Dendritic cell treated with granulocyte-macrophage colony-stimulating factor and Interleukin-4, amounts not matched to agents 40 ng/mL and 50 ng/mL, for 4 days (primary cell): ENCODE measurements at regions not wholly inside any gene's neighbourhood (a gene's known extent, or its start where the extent isn't known, plus 50 kb on each side); places are given as distances from the start of the nearest gene placed in this dataset.

Source experiments
- H3K27ac Mint-ChIP-seq: one replicate; pipeline ENCODE4 v1.8.0; 2022; ENCODE audit warnings: mild to moderate bottlenecking, mixed read lengths
- H3K27me3 Mint-ChIP-seq: one replicate; pipeline ENCODE4 v1.8.0; 2022; ENCODE audit warnings: mild to moderate bottlenecking, mixed read lengths
- H3K36me3 Mint-ChIP-seq: one replicate; pipeline ENCODE4 v1.8.0; 2022; ENCODE audit warnings: low read depth, mixed read lengths
- H3K4me1 Mint-ChIP-seq: one replicate; pipeline ENCODE4 v1.8.0; 2022; ENCODE audit warnings: low read depth, mixed read lengths
- H3K4me3 Mint-ChIP-seq: one replicate; pipeline ENCODE4 v1.8.0; 2022; ENCODE audit warnings: mild to moderate bottlenecking, moderate library complexity, mixed read lengths
- H3K9me3 Mint-ChIP-seq: one replicate; pipeline ENCODE4 v1.8.0; 2022; ENCODE audit warnings: mixed read lengths
- intact Hi-C: fragments of 100-400 bp; cut with micrococcal nuclease; formaldehyde crosslinking; loops from one replicate; pipeline ENCODE4 v1.15.0; 2022

GRCh38 chr4:71691416-71692073, 92.3 kb downstream of the GC start:
- Mint-ChIP-seq H3K27me3 (no peaks in the 10 kb centered on the region), H3K36me3 (no peaks in the 10 kb centered on the region), H3K4me1 (no peaks in the 10 kb centered on the region), H3K9me3 (no peaks in the 10 kb centered on the region), H3K4me3 (no peak overlapping the region), H3K27ac (no peak overlapping the region)
- intact Hi-C loops = no loop called here

DNA sequence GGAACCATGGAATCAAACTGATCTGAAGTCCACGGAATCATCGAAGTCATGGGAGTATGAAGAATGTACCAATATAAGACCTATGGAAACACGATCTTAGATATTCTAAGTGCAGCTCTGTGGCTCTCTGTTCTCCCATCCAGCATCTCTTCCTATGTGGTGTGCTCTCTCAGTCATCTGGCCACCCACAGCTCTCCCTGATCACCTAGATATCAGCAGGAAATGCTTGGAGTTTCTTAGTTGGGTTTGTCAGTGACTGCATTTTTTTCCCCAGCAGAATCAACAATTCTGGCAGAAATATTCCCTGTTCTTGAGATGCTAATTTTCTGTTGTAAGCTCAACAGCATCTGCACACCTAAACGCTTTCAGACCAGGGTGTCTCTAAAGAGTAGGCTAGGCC, 94.1 kb downstream of the GC start:
- intact Hi-C loops = no loop called here
- H3K9me3 Mint-ChIP-seq = no peaks in the 10 kb centered on the region
- no peaks in the 10 kb centered on the region for H3K36me3 Mint-ChIP-seq
- H3K4me3 Mint-ChIP-seq = no peak overlapping the region
- H3K4me1 Mint-ChIP-seq = no peaks in the 10 kb centered on the region
- no peaks in the 10 kb centered on the region for H3K27me3 Mint-ChIP-seq
- H3K27ac Mint-ChIP-seq = no peak overlapping the region

GRCh38 chr4:71687056-71687455, 96.8 kb downstream of the GC start:
- Mint-ChIP-seq H3K27ac (no peak overlapping the region), H3K9me3 (no peaks in the 10 kb centered on the region), H3K4me1 (no peaks in the 10 kb centered on the region), H3K27me3 (no peaks in the 10 kb centered on the region), H3K4me3 (no peak overlapping the region), H3K36me3 (no peaks in the 10 kb centered on the region)
- intact Hi-C loops = no loop called here

GRCh38 chr4:71685975-71686374, 97.9 kb downstream of the GC start:
- Mint-ChIP-seq H3K9me3 (no peaks in the 10 kb centered on the region), H3K27me3 (no peaks in the 10 kb centered on the region), H3K36me3 (no peaks in the 10 kb centered on the region), H3K4me1 (no peaks in the 10 kb centered on the region), H3K27ac (no peak overlapping the region), H3K4me3 (no peak overlapping the region)
- intact Hi-C loops = no loop called here

GRCh38 chr4:71683309-71683708, 100.6 kb downstream of the GC start:
- H3K27ac Mint-ChIP-seq = no peak overlapping the region
- no peak overlapping the region for H3K4me3 Mint-ChIP-seq
- intact Hi-C loops = no loop called here
- no peaks in the 10 kb centered on the region for H3K4me1 Mint-ChIP-seq
- H3K36me3 Mint-ChIP-seq = no peaks in the 10 kb centered on the region
- H3K27me3 Mint-ChIP-seq = peaks cover 2% of the 10 kb centered on the region
- no peaks in the 10 kb centered on the region for H3K9me3 Mint-ChIP-seq

DNA sequence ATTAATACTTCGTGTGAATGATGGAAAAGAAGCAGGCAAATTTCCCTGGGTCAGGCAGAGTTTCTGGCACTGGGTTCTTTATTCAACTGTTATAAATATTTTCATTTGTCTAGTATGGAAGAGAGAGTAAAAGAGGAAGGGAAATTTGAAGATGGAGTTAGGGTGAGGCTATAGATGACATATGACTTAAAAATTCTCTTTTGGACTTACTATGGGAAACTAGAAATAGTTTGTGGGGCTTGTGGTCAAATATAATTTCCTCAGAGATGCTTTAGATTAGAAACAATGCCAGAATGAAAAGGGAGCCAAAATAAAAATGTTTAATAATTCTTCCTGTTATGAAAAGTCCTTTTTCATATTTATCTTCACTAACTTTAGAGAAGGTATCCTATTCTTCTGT, 103.2 kb downstream of the GC start:
- no peak overlapping the region for H3K27ac Mint-ChIP-seq
- no peaks in the 10 kb centered on the region for H3K4me1 Mint-ChIP-seq
- no peak overlapping the region for H3K4me3 Mint-ChIP-seq
- peaks cover 2% of the 10 kb centered on the region for H3K27me3 Mint-ChIP-seq
- H3K9me3 Mint-ChIP-seq = no peaks in the 10 kb centered on the region
- H3K36me3 Mint-ChIP-seq = no peaks in the 10 kb centered on the region
- intact Hi-C loops = no loop called here

GRCh38 chr4:71677568-71677967, 106.3 kb downstream of the GC start:
- Mint-ChIP-seq H3K4me1 (no peaks in the 10 kb centered on the region), H3K36me3 (no peaks in the 10 kb centered on the region), H3K27me3 (peaks cover 2% of the 10 kb centered on the region), H3K9me3 (no peaks in the 10 kb centered on the region), H3K27ac (no peak overlapping the region), H3K4me3 (no peak overlapping the region)
- intact Hi-C loops = no loop called here

- Mint-ChIP-seq H3K9me3 (no peaks in the 10 kb centered on the region), H3K36me3 (no peaks in the 10 kb centered on the region), H3K4me1 (no peaks in the 10 kb centered on the region), H3K27ac (no peak overlapping the region), H3K4me3 (no peak overlapping the region), H3K27me3 (no peaks in the 10 kb centered on the region)
- intact Hi-C loops = no loop called here
Measured at GRCh38 chr4:71669291-71669690, 114.6 kb downstream of the GC start.

DNA sequence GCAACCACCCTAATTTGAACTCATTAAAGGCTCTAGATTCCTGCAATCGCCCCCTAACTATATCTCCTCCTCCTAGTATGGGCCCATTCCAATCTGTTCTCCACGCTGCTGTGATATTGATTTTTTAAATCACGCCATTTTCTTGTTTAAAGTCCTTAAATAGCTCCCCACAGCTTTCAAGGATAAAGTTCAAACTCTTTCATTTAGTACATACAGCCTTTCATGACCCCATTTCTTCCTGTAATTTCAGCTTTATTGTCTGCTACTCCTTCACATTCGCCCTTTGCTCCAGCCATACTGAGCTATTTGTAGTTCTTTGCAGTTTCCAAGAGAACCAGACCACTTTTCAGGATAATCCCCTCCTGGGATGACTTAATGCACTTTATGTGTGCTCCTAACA, 118.5 kb downstream of the GC start:
- Mint-ChIP-seq H3K4me1 (no peaks in the 10 kb centered on the region), H3K9me3 (no peaks in the 10 kb centered on the region), H3K36me3 (no peaks in the 10 kb centered on the region), H3K4me3 (no peak overlapping the region), H3K27ac (no peak overlapping the region), H3K27me3 (no peaks in the 10 kb centered on the region)
- intact Hi-C loops = no loop called here

GRCh38 chr4:71664366-71664765, 119.5 kb downstream of the GC start:
- Mint-ChIP-seq H3K27ac (no peak overlapping the region), H3K4me3 (no peak overlapping the region), H3K9me3 (no peaks in the 10 kb centered on the region), H3K27me3 (no peaks in the 10 kb centered on the region), H3K36me3 (no peaks in the 10 kb centered on the region), H3K4me1 (no peaks in the 10 kb centered on the region)
- intact Hi-C loops = no loop called here

GRCh38 chr4:71663780-71664179, 120.1 kb downstream of the GC start:
- Mint-ChIP-seq H3K4me3 (no peak overlapping the region), H3K36me3 (no peaks in the 10 kb centered on the region), H3K9me3 (no peaks in the 10 kb centered on the region), H3K27ac (no peak overlapping the region), H3K4me1 (no peaks in the 10 kb centered on the region), H3K27me3 (no peaks in the 10 kb centered on the region)
- intact Hi-C loops = no loop called here

GRCh38 chr4:71659979-71660378, 123.9 kb downstream of the GC start:
- no peaks in the 10 kb centered on the region for H3K36me3 Mint-ChIP-seq
- no peak overlapping the region for H3K4me3 Mint-ChIP-seq
- H3K27ac Mint-ChIP-seq = no peak overlapping the region
- intact Hi-C loops = no loop called here
- no peaks in the 10 kb centered on the region for H3K9me3 Mint-ChIP-seq
- H3K27me3 Mint-ChIP-seq = no peaks in the 10 kb centered on the region
- H3K4me1 Mint-ChIP-seq = no peaks in the 10 kb centered on the region

GRCh38 chr4:71648923-71649322, 135.0 kb downstream of the GC start:
- Mint-ChIP-seq H3K9me3 (no peaks in the 10 kb centered on the region), H3K4me1 (no peaks in the 10 kb centered on the region), H3K27me3 (no peaks in the 10 kb centered on the region), H3K4me3 (no peak overlapping the region), H3K36me3 (no peaks in the 10 kb centered on the region), H3K27ac (no peak overlapping the region)
- intact Hi-C loops = no loop called here

GRCh38 chr4:71648448-71648847, 135.4 kb downstream of the GC start:
- Mint-ChIP-seq H3K4me1 (no peaks in the 10 kb centered on the region), H3K4me3 (no peak overlapping the region), H3K27ac (no peak overlapping the region), H3K9me3 (no peaks in the 10 kb centered on the region), H3K36me3 (no peaks in the 10 kb centered on the region), H3K27me3 (no peaks in the 10 kb centered on the region)
- intact Hi-C loops = no loop called here

- H3K27me3 Mint-ChIP-seq = no peaks in the 10 kb centered on the region
- H3K36me3 Mint-ChIP-seq = no peaks in the 10 kb centered on the region
- H3K4me3 Mint-ChIP-seq = no peak overlapping the region
- intact Hi-C loops = no loop called here
- no peak overlapping the region for H3K27ac Mint-ChIP-seq
- H3K4me1 Mint-ChIP-seq = no peaks in the 10 kb centered on the region
- peaks cover 20% of the 10 kb centered on the region for H3K9me3 Mint-ChIP-seq
Measured at GRCh38 chr4:71639380-71639779, 144.5 kb downstream of the GC start.
